ENCODE measurements at regions not wholly inside any gene's neighbourhood (a gene's known extent, or its start where the extent isn't known, plus 50 kb on each side); places are given as distances from the start of the nearest gene placed in this dataset.

DNA sequence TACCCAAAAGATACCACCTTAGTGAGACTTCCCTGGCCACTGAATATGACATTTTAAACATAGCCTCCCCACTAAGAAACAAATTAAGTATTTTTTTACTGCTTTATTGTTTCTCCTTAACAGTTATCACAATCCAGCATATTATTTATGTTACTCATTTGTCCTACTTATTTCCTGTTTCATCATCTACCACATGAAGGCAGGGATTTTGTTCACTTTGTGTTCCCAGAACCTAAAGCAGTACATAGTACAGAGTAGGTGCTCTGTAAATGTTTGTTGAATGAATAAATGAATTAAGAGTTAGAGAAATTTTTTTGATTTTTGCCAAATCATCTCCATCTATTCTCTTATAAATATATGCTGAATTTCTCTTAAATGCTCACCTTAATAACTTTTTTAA lies 318.4 kb upstream of the GIMD1 start:
- no peak for DNase-seq (ENCODE audit: low read depth in 3 of 3, low spot score in 2 of 3)

DNA sequence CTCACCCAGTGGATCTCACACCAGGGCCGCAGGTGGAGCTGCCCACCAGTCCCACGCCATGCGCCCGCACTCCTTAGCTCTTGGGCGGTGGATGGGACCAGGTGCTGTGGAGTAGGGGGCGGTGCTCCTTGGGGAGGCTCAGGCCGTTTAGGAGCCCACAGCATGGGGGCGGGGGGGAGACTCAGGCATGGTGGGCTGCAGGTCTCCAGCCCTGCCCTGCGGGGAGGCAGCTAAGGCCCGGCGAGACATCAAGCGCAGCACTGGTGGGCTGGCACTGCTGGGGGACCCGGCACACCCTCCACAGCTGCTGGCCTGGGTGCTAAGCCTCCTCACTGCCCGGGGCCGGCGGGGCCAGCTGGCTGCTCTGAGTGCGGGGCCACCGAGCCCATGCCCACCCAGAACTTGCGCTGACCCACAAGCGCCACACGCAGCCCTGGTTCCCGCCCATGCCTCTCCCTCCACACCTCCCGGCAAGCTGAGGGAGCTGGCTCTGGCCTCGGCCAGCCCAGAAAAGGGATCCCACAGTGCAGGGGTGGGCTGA lies 312.9 kb upstream of the GIMD1 start:
- no peak for DNase-seq (ENCODE audit: low read depth in 3 of 3, low spot score in 2 of 3)

GRCh38 chr4:106679063-106679462 lies 310.5 kb upstream of the GIMD1 start:
- no peak for DNase-seq (ENCODE audit: low read depth in 3 of 3, low spot score in 2 of 3)

GRCh38 chr4:106677213-106677612 lies 308.6 kb upstream of the GIMD1 start:
- no peak for DNase-seq (ENCODE audit: low read depth in 3 of 3, low spot score in 2 of 3)

DNA sequence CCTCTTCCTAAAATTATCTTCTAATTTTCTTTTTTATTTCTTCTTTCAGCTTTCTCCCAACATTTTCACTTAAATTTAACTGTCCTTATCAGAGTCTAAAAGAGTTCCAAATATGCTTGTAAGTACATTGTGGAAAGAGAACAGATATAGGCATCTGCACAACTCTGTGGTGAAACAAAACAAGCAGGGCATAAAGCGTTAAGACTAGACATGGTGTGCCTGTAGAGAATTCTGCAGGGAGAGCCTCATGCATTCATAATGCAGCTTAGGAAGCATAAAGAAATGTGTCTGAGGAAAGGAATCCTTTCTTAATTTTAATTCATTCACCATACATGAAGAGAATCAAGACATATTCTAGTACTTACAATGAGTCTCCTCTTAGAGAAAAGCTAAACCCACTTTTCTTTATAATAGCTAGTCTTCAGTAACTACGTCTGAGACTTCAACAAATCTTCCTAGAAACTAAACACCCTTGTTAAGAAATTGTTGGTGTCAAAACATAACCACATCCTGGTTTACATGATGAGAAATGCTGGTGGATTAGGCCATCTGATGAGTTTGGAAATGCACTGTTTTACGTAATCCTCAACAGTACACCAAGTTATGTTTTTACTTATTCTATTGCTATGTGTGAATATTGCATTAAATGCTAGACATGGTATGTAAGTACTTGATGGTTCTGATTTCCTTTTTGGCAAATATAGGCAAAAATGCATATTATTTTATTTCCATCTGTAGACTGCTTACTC lies 307.8 kb upstream of the GIMD1 start:
- no peak for DNase-seq (ENCODE audit: low read depth in 3 of 3, low spot score in 2 of 3)

- no peak for DNase-seq (ENCODE audit: low read depth in 3 of 3, low spot score in 2 of 3)
These were observed 303.1 kb upstream of the GIMD1 start for GRCh38 chr4:106671716-106672115.

- no peak for DNase-seq (ENCODE audit: low read depth in 3 of 3, low spot score in 2 of 3)
These were observed 302.4 kb upstream of the GIMD1 start for GRCh38 chr4:106670976-106671375.

- no peak for DNase-seq (ENCODE audit: low read depth in 3 of 3, low spot score in 2 of 3)
These were observed 290.8 kb upstream of the GIMD1 start for GRCh38 chr4:106659371-106659770.

- no peak for DNase-seq (ENCODE audit: low read depth in 3 of 3, low spot score in 2 of 3)
These were observed 283.5 kb upstream of the GIMD1 start for GRCh38 chr4:106652095-106652494.

DNA sequence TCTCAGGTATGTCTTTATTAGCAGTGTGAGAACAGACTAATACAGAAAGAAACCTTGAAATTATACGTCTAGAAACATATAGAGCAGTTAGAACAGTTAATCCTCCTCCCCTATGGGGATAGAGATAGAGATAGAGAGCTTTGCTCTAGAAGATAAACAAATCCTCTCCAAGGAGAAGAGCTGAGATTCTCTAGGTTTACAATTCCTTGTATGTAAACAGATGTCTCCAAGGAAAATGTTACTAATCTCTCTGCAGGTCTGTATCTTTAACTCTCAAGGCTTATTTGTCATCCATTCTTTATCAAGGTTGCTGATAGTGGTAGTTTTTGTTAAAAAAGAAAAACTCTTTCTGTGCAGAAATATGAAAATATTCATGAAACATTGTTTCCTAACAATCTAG lies 282.1 kb upstream of the GIMD1 start:
- no peak for DNase-seq (ENCODE audit: low read depth in 3 of 3, low spot score in 2 of 3)

GRCh38 chr4:106647451-106647850 lies 278.9 kb upstream of the GIMD1 start:
- no peak for DNase-seq (ENCODE audit: low read depth in 3 of 3, low spot score in 2 of 3)

GRCh38 chr4:106629268-106629625 lies 260.7 kb upstream of the GIMD1 start:
- DNase-seq (ENCODE audit: low read depth in 3 of 3, low spot score in 2 of 3), result no peak

- DNase-seq (ENCODE audit: low read depth in 3 of 3, low spot score in 2 of 3), result no peak
These were observed 260.1 kb upstream of the GIMD1 start for GRCh38 chr4:106628586-106629267.

GRCh38 chr4:106627051-106627450 lies 258.5 kb upstream of the GIMD1 start:
- no peak for DNase-seq (ENCODE audit: low read depth in 3 of 3, low spot score in 2 of 3)

- no peak for DNase-seq (ENCODE audit: low read depth in 3 of 3, low spot score in 2 of 3)
These were observed 256.1 kb upstream of the GIMD1 start for GRCh38 chr4:106624671-106625070.

DNA sequence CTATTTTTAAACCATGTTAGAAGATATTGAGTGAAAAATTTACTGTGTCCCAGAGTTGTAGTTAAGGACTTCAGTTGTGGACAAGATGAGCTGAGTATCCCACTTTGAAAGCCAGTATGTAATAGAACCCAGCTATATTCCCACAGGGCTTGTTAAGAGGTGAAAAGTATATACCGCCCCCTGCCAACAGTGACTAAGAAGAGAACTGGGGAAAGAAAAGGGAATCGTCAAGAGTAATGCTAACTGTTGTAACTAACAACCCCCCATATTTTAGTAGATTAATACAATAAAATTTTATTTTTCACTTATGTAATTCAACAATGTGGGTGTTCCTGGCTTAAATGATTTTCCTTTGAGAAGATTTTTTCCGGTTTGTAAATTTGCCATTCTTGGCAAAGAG lies 250.4 kb upstream of the GIMD1 start:
- no peak for DNase-seq (ENCODE audit: low read depth in 3 of 3, low spot score in 2 of 3)

GRCh38 chr4:106615961-106616360 lies 247.4 kb upstream of the GIMD1 start:
- DNase-seq (ENCODE audit: low read depth in 3 of 3, low spot score in 2 of 3), result no peak

- DNase-seq (ENCODE audit: low read depth in 3 of 3, low spot score in 2 of 3), result no peak
These were observed 246.9 kb upstream of the GIMD1 start for GRCh38 chr4:106615410-106615945.

DNA sequence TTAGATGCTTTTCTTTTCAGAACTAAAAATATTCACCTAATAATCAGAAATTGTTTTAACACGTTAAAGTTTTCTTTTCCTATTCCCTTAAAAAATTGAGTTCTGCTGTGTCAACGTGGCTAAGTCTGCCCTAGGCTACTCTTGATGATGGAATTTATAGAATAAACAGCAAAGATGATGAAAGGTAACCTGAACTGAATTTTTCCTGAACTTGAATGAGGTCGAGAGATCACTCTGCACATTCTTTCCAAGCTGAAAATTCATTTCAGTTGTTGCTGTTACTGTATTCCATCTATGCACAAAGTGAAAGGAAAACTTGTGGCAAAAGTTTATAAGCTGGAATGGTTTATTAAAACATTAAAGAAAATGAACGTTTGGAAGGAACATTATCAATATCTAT lies 245.9 kb upstream of the GIMD1 start:
- DNase-seq (ENCODE audit: low read depth in 3 of 3, low spot score in 2 of 3), result no peak

GRCh38 chr4:106609917-106610316 lies 241.3 kb upstream of the GIMD1 start:
- DNase-seq (ENCODE audit: low read depth in 3 of 3, low spot score in 2 of 3), result no peak

DNA sequence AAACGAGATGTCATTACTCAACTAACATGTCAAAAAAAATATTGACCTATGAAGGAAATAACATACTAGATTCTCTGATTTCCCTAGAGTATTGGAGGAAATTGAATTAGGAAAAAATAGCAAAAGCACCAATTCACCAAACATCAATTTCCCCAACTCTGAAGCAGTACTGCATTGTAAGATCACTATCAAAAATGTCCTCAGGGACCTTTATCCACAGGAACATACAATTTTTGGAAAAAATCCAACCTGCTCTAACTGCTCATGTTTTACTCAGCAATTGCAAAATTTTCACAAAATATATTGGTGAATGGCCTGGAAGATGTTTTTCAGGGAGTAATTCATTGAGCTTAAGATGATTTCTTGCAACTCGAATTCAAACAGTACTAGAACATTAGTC lies 239.0 kb upstream of the GIMD1 start:
- DNase-seq (ENCODE audit: low read depth in 3 of 3, low spot score in 2 of 3), result no peak

Data from right renal cortex interstitium (tissue), 3 donors.